T follicular helper cell (primary cell): ENCODE measurements at regions not wholly inside any gene's neighbourhood (a gene's known extent, or its start where the extent isn't known, plus 50 kb on each side); places are given as distances from the start of the nearest gene placed in this dataset.

Experiments
- DNase-seq: peaks from one replicate; pipeline ENCODE4 v3.0.0-alpha.2; 2020; ENCODE audit warnings: low read depth

DNA sequence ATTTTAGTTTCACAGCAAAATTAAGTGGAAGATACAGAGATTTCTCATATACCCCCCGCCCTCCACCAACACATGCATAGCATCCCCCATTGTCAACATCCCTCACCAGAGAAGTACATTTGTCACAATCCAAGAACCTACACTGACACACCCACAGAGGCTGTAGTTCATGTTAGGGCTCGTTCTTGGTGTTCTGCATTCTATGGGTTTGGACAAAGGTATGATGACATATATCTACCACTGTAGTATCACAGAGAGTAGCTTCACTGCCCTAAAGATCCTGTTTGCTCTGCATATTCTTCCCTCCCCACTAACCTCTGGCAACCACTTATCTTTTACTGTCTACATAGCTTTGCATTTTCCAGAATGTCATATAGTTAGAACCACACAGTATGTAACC lies 444.6 kb upstream of the DCN start:
- no peak for DNase-seq

DNA sequence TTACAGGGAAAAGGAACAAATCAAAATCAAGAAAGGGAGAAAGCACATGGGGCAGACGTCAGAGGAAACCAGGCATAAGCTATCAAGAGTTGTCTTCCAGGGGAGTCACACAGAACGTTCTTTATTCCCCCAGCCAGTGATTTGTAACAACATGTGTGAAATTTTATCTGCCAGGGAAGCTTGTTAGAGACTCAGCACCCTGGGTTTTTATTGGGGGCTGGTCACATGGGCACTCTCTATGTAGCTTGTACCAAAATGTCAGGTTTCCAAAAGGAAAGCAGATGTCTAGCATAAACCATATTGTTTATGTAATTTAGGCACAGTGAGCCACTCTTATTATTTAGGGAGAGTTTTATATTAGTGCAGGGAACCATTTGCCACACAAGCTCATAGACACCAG lies 440.4 kb upstream of the DCN start:
- DNase-seq: no peak

- no peak for DNase-seq
These were observed 439.4 kb upstream of the DCN start for GRCh38 chr12:91622037-91622436.

- no peak for DNase-seq
These were observed 438.4 kb upstream of the DCN start for GRCh38 chr12:91620992-91621391.

DNA sequence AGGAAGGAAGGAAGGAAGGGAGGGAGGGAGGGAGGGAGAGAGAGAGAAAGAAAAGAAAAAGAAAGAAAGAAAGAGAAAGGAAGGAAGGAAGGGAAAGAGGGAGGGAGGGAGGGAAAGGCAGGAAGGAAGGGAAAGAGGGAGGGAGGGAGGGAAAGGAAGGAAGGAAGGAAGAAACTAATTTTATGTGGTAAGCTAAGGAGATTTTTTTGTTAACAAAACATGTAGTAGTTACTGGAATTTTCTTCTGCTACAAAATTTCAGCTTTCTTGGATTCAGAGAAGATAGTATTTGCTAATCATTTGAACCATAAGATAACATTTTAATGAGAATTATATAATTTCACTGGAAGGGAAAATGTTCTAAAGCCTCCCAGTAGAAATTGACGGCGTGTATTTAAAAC lies 437.8 kb upstream of the DCN start:
- DNase-seq: no peak

DNA sequence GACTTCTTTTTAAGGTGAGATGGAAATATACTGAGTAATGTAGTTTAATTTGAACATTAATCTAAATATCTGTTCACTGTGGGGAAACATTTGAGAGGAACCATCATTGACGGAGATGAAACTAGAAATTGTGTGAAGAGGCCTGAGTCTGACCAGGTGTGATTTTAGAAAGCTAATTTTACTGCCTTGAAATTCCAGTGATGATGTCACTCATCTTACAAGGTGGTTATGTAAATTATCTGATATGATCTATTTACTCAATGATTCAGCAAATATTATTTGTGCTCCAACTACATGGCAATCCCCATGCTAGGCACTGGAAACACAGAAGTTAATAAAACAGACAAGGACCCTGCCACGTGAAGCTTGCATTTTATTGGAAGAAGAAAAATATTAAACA lies 435.7 kb upstream of the DCN start:
- DNase-seq: no peak

DNA sequence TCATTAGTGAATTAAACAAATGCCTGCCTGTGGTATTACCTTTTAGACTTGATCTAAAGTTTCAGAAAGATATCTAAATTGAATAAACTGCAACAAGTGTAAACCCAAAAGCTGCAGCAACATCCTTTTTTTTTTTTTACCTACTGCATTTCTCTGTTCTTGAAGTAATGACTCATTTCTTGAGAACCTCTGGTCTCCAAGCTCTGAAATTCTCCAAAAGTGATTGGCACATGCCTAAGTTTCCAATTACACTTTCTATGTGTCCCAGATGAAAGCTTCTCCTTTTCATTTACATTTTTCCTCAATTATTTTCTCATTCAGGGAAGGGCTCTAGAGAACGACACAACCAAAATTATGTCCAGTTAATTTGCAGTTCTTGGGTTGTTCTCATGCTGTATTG lies 435.2 kb upstream of the DCN start:
- DNase-seq: no peak

DNA sequence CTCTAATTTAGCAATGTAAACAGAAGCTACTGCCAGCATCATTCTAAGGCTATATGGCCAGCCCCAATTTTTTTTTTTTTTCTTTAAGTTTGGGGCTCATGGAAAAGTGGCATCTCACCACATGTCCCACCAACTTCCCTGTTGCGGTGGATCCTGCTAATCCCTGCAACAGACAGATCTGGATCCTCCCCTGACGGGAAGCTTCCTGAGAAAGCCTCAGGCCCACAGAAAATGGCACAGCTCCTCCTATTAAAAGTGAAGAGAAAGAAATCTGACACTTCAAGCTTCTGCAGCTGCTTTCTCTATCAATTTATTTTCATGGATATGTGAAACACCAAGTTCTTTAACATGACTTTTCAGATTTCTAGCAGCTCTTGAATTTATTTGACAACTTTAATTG lies 433.8 kb upstream of the DCN start:
- no peak for DNase-seq

DNA sequence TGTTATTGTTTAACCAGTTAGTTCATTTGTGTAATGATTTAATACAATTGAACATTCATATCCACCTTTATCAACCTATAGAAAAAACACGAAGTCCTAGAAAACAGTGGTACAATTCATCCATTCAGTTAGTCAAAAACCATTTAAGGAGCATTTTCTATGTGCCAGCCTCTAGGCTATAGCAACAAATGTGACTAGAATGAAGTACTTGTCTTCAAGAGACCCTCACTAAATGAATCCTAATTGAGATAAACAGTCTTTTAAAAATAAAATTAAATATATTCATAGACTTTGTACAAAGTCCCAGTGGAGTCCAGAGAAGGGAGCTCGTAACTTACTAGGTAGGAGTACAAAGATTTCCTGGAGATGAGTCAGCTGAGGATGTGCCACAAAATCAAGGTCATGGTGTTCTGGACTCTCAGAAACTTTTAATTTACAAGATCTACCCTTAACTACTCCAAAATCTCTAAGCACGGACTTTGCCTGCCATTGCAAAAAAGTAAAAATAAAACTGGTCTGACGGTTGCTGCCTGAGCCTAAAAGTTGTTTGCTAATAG lies 430.7 kb upstream of the DCN start:
- no peak for DNase-seq

DNA sequence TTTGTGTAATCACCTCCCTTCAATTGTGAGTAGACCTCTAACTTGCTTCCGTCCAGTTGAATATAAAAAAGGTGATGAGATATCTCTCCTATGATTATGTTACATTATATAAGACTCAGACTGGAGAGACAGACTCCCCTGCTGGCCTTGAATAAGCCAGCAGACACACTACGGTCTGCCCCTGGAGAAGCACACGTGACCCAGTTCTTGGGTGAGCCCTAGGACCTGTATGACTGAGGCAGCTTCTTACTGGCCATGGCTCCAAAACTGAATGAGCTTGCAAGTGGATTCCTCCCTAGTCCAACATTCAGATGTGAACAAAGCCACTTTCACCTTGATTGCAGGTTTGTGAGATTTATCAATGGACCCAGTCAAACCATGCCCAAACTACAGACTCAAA lies 427.9 kb upstream of the DCN start:
- DNase-seq: no peak

GRCh38 chr12:91609283-91609682 lies 426.7 kb upstream of the DCN start:
- no peak for DNase-seq

GRCh38 chr12:91608542-91608941 lies 425.9 kb upstream of the DCN start:
- DNase-seq: no peak

GRCh38 chr12:91606662-91607377 lies 424.2 kb upstream of the DCN start:
- DNase-seq: no peak

- no peak for DNase-seq
These were observed 422.3 kb upstream of the DCN start for GRCh38 chr12:91604897-91605296.

GRCh38 chr12:91603060-91603459 lies 420.4 kb upstream of the DCN start:
- no peak for DNase-seq

- DNase-seq: no peak
These were observed 418.4 kb upstream of the DCN start for GRCh38 chr12:91601054-91601453.

- DNase-seq: no peak
These were observed 412.1 kb upstream of the DCN start for GRCh38 chr12:91594715-91595114.

DNA sequence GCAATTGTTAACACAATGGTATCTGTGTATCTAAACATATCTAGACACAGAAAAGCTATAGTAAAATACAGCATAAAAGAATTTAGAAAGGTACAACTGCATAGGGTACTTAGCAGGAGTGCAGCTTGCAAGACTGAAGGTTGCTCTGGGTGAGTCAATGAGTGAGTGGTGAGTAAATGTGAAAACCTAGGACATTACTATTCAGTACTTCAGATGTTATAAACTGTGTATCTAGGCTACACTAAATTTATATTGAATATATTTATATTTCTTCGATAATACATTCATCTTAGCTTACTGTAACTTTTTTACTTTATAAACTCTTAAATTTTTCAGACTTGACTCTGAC lies 409.0 kb upstream of the DCN start:
- no peak for DNase-seq

- no peak for DNase-seq
These were observed 408.5 kb upstream of the DCN start for GRCh38 chr12:91590966-91591638.

DNA sequence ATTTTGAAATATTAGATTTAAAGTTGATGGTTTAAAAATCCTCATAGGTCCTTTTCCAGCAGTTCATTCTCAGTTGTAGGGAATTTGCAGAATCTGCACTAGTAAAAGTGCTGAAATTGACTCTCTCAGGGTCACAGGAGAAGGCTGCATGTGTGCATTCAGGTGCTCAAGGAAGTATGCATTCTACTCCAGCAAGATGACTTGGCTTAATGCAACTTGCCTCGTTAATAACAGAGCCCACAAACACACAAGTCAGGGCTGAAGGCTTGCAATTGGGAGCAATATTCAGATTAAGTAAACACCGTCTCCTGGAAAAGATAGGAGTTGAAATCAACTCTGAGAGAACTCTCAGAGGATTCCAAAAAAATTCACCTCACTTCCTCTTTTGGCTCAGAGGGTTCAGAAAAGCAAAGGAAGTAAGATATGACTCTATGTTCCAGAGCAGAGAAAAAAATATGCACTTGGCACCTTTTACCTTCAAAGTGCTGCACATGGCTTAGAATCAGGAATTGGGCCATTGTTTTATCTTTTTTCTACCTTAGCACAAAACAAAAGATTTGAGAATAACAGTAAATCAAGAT lies 406.3 kb upstream of the DCN start:
- DNase-seq: no peak

DNA sequence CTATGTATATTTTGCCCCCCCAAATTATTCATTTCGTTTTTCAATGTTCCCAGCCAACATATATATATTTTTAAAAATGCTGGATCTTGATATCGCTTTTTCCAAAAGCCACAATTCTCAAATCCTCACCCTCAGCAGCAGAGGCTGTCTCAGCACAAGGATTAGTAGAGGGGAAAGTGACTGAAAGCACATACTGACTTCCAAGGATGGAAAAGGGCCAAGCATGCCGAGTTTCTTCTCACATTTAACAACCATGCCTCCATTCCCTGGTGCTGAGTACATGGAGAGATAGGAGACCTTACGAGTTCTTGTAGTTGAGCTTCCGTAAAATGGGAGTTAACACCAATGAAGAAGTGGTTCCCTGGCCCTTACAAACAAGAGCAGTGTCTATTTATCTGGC lies 403.4 kb upstream of the DCN start:
- no peak for DNase-seq

- DNase-seq: no peak
These were observed 400.2 kb upstream of the DCN start for GRCh38 chr12:91582811-91583210.

GRCh38 chr12:91579516-91580263 lies 397.1 kb upstream of the DCN start:
- DNase-seq: no peak
